Sciatic nerve (tissue), 2 donors: ENCODE measurements at regions not wholly inside any gene's neighbourhood (a gene's known extent, or its start where the extent isn't known, plus 50 kb on each side); places are given as distances from the start of the nearest gene placed in this dataset.
A peak's percentile ranks its signal among the peaks of the same experiment; 100 is the strongest.

Experiments
- ATAC-seq: fragments of 200-7000 bp; cut with Tn5 transposase; one replicate; pipeline ENCODE4 v1.9.1; 2020; ENCODE audit warnings: mild to moderate bottlenecking, moderate library complexity
- DNase-seq: peaks from one replicate; pipeline ENCODE4 v3.0.0-alpha.2; 2020; ENCODE audit warnings: low spot score
- intact Hi-C: fragments of 100-400 bp; cut with DNase I; formaldehyde crosslinking; loops from one replicate; pipeline ENCODE4 v1.14.2; 2022
- donor health status: DM: no; HTN: no; CAD: no.
- donor health status: DM: no; HTN: no; CAD: no.

DNA sequence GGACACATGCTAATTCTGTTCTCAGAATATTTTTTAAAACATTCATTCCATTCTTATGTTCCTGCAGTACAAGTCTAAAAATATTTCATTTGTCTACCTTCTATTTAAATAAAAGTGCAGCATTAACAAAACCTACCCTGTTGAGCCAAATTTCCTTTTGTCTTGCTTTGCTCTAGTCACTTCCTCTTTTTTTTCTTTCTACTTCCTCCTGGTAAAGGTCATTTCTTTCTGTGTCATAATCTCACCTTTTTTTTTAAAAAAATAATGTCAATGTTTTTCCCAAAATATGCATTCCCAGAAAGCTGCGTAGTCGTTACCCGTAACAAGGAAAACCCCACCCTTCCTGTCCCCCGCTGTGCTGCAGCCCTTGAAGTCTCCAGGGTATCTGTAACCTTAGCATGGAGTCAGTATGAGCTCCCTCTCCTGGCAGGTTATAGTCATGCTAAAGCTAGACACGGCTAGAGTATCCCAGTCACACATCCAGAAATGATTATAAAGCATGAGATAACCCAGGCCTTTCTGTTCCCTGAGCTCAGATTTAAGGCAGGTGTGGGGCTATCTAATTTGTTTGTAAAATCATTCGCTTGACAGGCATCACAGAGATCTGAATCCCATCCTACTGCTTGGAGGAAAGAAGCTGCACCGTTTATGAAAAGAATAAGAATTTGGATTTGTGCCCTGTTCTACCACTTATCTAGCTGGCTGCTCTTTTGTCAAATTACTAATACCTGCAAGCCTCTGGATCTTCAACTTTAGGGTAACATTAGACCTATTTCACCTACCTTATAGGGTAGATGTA is 51.1 kb upstream of the EED start:
- ATAC-seq: peak; percentile 96
- DNase-seq: peak; percentile 70
- intact Hi-C loops: loop anchor here (10.0 kb wide), 1 partner anchor 129 kb away; the partner anchor contains the start of gene PICALM

DNA sequence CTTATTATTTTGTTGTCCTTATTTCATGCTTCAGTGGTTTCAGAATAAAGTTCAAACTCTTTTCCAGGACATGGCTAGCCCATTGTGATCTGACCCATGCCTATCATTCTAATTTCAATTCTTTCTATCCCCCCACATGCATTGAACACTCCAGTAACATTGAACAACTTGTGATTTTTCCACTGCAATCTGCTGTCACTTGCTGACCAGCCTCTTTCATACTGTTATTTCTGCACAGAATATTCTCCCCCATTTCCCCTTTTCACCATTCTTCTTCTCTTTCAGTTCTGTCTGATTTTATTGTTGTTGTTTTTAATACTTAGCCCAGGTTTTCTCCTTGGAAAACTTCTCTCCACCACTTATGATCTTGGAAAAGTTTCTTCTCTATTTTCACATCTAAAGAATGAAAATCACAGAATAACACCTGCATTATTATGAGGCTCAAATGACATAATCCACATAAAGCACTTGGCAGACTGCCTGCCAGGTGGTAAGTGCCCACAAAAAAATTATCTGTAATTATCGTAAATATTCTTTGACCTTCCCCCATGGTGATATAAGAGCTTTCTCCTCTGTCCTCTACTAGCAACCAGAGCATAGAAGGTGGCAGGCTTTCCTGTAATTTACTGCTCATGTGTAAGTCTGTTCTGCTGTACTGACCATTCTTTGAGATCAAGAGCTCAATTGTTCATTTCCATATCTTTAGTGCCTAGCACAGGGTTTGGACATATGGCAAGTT is 51.9 kb upstream of the EED start:
- ATAC-seq: no peak
- intact Hi-C loops: loop anchor here (10.0 kb wide), 1 partner anchor 128 kb away; the partner anchor contains the start of gene PICALM
- no peak for DNase-seq

DNA sequence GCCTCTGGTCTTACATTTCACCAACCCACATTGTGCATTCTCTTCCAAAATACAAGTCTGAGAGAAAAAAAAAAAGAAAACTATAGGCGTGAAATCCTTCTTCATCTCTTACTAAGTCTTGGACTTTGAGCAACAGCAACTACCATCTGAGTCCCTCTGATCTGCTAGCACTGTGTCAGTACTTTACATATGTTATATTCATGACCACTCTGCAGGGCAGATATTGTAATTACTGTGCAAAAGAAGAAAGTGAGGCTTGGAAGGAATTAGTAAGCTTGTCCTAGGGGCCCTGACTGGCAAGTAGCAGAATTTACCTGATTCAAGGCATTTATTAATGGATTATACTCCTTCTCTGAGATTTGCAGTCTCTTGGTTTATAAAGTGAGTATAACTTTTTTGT is 52.7 kb upstream of the EED start:
- ATAC-seq: no peak
- intact Hi-C loops: loop anchor here (10.0 kb wide), 1 partner anchor 127 kb away; the partner anchor contains the start of gene PICALM
- DNase-seq: no peak

DNA sequence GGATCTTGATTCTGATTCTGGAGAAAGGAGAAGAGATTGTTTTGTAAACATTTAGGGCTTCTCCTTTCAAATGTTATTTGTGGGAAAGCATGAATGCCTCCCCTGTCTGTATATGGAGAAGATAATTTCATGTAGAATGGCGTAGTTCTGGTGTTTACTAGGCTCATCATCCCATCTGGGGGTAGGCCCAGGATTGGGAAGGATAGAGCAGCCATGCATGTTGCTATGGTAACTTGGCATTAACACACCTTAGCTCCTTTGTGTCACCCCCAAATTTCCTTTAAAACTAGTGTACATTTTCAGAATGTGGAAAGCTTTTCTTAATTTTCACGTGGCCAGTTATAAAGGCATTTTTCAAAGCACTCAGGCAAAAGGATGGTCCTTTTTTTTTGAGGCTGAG is 57.5 kb upstream of the EED start:
- intact Hi-C loops: no loop called here
- DNase-seq (no peak), ATAC-seq (no peak)

DNA sequence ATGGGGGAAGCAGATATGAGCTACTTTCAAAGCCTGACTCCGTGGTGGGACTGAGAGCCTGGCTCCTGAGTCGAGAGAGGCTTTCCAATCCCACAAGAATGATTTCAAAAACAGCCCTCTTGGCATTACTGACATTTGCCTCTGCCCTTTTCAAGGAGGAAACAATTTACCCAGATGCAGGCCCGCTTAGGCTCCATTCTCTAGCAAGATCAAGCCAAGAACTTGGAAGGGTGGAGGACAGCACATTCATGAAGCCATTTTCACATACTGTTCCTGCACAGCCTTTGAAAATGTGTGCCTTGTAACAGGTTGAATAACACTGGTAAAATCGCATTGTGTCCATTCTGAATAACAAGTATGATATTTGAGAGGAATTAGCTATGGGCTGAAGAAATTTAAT is 58.2 kb upstream of the EED start:
- DNase-seq (no peak), ATAC-seq (peak; percentile 62)
- intact Hi-C loops: no loop called here

DNA sequence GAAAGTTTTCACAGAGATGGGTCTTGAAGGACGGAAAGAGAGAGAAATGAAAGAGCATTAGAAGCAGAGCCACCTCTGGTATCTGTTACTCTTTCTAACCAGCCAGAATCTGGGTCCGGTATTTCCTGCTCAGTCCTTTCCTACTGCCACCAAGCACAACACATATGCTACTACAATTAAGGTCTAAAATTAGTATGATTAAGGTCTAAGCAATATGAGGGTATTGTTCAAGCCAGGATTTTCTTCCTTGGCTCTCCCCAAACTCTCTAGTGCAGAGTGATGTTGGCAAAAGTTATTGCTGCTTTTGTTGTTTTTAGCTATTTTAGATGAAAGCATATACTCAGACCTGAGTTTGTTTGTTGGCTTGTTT is 59.2 kb upstream of the EED start:
- intact Hi-C loops: no loop called here
- ATAC-seq: no peak
- DNase-seq: no peak

DNA sequence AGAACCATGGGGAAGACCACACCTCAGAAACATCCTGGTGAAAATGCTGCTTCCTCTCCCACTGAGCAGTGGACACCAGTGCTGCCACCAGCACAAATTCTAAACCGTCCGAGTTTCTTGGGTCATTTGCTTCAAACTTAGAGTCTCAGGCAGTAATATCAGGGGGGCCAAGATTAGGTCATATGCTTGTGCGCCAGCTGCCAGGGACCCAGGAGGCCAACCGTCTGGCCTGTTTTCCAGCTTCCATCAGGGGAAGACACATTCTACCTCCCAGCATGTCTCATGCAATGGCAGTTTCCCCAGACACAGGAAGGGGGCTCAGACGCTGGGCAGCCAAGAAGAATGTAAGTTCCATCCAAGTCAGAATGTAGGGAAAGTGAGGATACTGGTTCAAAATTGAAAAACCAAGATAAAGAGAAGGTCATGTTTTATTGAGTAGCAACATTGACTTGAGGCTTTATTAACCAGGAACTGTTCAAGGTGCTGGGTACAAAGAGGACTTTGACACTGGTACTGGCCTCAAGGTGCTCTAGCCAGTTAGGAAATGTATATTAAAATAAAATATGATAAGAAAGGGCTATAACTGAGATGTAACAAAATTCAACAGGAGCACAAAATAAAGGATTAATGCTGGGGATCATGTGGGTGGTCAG is 59.7 kb upstream of the EED start:
- DNase-seq (no peak), ATAC-seq (no peak)
- intact Hi-C loops: no loop called here

DNA sequence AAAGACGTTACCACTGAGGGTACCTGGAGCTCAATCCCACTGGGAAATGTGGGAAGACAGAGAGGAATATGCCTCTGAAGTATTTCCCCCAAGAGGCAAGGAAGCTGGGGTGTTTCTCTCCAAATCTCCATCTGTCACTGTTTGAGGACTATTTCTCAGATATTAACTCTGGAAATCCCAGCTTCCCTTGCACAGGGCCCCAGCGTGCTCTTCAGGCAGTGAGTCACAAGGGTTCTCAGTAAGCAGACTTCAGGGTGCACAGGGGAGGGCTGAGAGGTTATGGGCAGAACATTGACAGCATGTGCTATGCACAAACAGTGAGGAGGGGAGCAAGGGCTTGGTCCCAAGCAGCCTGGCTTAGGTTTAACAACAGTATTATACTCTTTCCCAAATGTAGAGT is 60.9 kb upstream of the EED start:
- no peak for ATAC-seq
- intact Hi-C loops: no loop called here

DNA sequence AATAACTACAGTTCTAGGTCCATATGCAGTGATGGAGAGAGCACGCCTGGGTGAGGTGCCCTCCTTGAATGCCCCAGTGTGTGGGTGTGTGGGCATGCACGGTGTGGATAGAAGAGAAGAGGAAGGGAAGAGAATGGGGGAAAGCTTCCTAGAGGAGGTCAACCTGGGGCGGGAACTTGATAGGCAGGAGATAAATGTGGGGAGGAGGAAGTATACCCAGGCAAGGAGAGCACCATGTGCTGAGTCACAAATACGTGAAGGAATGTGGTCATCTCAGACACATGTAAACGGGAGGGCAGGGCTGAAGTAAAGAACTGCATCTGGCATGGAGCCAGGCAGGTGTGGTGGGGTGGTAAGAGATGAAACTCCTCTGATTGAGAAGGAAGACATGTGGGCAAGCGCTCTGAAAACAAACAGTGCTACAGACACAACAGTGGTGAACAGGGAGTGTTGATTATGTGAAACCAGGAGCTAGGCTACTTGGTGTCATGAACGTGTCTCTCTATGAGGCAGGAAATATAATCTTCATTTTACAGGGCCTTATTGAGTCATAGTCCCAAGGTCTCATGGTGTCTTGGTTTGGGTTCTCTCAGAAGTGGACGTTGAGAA is 61.5 kb upstream of the EED start:
- DNase-seq: no peak
- peak; percentile 16 for ATAC-seq
- intact Hi-C loops: no loop called here

More for the DNA sequence above, 60.9 kb upstream of the EED start:
- no peak for DNase-seq

DNA sequence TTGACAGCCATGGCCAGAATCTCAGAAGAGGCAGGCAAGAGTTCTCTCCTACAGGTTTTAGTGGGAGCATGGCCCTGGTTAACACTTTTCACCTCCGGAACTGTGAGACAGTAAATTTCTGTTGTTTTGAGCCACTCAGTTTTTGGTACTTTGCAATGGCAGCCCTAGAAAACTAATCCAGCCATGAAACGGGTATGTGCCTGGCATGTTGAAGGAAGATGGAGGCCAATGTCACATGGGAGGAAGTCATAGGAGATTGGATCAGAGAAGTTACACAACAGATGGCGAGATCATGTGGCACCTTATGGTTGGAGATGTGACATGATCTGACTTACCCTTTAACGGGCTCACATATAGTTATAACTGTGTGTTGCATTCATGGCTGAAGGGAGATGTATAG is 63.2 kb upstream of the EED start:
- intact Hi-C loops: no loop called here
- no peak for DNase-seq
- ATAC-seq: no peak

DNA sequence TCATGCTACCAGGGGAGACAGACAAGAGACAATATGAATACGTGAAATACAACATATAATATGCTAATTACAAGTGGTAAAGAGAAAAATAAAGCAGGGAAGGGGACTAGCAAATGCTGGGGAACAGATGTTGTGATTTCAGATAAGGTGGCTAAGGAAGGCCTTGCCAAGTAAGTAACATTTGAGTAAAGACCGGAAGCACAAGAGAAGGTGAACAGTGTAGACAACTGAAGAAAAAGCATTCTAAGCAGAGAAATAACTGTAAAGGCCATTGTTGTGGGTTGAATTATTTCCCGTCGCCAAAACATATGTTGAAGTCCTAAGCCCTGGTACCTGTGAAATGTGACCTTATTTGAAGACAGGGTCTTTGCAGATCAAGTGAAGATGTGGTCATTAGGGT is 63.7 kb upstream of the EED start:
- no peak for ATAC-seq
- DNase-seq: no peak
- intact Hi-C loops: no loop called here

DNA sequence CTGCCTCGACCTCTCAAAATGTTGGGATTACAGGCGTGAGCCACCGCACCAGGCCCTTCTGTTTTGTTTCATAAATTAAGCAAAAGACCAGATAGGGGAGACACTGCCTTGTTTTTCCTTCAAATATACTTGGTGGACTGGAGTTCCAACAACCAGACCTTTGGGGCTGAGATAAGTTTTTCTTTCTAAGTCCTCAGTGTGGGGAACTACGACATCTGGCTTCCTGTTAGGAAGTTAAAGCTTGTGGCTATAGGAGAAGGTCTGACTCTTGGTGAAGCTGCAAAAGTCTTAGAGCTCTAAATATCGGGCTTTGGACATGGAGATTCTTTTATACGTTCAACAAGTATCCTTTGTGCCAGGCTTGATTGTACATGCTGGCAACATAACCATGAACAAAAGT is 64.1 kb upstream of the EED start:
- DNase-seq (no peak), ATAC-seq (no peak)
- intact Hi-C loops: no loop called here

DNA sequence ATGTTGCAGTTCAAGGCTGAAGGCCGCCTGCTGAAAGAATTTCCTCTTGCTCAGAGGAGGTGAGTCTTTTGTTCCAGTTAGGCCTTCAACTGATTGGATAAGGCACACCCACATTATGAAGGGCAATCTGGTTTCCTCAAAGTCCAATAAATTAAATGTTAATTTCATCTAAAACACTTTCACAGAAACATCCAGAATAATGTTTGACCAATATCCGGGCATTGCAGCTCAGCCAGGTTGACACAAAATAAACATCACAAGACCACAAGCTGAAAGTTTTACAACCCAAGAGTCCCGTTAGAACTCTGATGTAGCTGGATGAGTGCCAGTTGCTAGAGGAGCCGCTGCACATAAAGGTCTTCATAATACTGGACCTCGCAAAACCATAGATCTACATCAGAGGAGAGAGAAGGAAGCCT is 64.9 kb upstream of the EED start:
- intact Hi-C loops: no loop called here
- ATAC-seq (no peak), DNase-seq (no peak)

DNA sequence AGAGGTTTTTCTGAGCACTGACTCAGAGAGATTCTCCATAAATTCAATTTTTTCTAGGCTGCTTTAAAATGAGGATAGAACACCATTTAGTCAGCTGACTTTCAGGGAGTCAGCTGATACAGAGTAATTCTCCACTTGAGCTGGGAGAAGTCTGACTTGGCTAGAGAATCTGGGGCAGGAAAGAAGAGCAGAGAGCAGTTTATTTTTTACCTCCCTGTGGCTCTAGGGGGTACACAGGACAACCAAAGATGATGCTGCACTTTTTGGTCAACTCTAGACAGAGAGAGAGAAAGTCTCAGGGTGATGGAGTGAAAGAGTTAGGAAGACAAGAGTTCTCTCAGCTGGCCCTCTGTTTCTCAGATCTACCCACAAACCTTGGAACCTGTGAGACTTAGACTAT is 67.3 kb upstream of the EED start:
- intact Hi-C loops: no loop called here
- DNase-seq (no peak), ATAC-seq (no peak)

DNA sequence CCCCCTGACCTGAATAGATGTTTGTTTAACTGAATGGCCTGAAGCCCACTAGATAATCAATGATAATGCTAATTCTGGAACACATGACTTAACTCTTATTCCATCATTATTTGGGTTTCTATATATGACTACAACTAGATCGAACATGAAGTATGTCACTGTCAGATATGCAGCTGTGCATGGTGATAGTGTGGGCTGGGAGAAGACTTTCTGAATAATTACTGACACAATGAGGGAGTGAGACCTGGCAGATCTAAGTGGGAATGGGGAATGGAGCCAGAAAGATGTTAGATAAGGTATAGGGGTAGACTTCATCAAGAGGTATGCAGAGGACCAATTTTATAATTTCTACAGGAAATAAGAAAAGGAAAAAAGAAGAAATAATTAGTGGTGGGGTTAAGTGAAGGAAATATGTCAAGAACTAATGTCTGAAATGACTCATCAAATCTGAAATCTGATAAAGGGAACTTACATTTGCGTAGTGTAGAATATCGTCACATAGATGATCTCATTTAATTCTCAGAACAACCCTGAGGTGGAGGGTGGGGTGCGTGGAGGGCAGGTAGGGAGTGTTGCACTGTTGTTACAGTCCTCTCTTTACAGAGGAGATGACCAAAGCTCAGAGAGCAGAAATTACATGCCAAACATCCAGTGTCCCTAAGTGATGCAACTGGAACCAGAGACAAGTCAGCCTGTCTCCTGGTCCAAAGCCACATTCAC is 68.2 kb upstream of the EED start:
- intact Hi-C loops: no loop called here
- DNase-seq (no peak), ATAC-seq (no peak)

DNA sequence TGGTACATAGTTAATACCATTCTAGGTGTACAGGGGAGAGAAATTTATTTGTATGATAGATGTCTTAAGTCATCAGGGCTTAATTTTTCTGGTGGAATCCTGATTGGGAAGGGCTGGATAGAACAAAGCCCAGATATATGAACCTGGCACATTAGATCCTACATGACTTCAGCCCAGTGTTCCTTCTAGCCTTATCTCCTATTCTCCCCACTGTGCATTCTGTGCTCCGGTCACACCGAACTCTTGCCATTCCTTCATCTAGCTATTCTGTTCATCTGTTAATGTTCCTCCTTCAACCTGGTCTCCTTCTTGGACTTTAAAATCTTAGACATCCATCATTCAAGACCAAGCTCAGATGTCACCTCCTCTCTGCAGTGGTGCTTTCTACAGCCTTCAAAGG is 68.9 kb upstream of the EED start:
- DNase-seq: no peak
- no peak for ATAC-seq
- intact Hi-C loops: no loop called here

DNA sequence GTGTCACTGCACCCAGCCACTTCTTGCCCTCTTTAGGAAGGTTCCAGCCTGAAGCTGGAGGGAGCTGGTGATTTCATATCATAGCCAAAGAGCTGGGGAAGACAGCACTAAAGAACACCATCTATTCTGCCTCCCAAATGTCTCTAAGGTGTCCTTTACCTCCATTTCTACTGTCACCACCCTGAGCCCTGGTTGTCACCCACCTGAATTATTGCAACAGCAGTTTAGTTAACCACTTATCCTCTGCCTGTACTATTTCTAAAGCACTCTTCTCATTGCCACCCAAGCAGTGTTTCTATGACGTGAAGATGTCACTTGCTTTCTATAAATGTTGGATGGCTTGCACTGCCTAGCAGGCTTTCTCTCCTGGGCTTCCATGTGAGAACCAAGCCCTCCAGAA is 69.4 kb upstream of the EED start:
- no peak for ATAC-seq

DNA sequence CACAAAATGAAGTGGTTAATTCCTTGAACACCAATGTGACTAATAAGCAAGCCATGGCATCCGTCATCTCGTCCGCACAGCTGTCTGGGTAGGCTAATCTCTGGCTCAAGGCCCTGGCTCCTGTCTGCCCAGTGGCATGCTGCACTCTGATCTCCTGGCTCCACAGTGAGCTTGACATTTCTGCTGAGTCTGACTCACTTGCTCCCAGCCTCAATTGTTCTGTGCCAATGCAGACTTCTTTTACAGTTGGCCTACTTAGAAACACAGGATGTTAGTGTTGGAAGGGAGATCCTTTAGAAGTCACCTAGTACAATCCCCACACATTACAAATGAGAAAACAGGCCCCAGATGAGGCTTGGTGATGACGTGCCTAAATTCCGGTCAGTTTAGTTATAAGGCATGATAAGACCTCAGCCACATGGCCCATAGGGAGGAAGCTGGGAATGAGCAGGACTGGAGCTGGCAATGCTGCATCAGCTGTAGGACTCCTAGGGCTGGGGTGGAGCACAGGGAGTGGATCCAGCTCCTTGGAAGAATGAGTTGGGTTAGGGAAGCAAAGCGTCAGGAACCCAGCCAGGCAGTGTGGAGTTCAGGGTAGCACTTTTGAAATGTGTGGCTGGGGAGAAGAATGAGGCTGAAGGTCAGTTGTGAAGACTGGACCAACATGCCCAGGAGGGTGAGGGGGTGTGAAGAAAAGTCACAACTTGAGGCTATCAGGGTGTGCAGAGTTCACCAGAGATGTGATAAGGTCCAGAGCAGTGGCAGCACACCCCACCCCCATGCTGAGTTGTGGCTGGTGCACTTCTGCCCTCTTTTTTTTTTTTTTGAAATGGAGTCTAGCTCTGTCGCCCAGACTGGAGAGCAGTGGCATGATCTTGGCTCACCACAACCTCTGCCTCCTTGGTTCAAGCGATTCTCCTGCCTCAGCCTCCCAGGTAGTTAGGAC is 70.2 kb upstream of the EED start:
- DNase-seq (peak; percentile 82), ATAC-seq (peak; percentile 92)
- intact Hi-C loops: no loop called here

More for the DNA sequence above, 69.4 kb upstream of the EED start:
- no peak for DNase-seq
- intact Hi-C loops: no loop called here
